ENCODE measurements at regions not wholly inside any gene's neighbourhood (a gene's known extent, or its start where the extent isn't known, plus 50 kb on each side); places are given as distances from the start of the nearest gene placed in this dataset.

- Histone ChIP-seq H3K27ac (no peak overlapping the region), H3K4me3 (no peak overlapping the region), H3K27me3 (peaks cover 0 to 16% of the 10 kb centered on the region in 2 donors), H3K36me3 (no peaks in the 10 kb centered on the region), H3K9me3 (no peaks in the 10 kb centered on the region), H3K4me1 (no peaks in the 10 kb centered on the region)
- intact Hi-C loops (cut with DNase I; ENCODE audit: low total_unique reads), result no loop called here
- no peak for TF ChIP-seq POLR2A (IDR thresholded peaks at IDR 0.05)
- TF ChIP-seq CTCF (IDR thresholded peaks at IDR 0.05), result no peak
- no peak for DNase-seq (ENCODE audit: low spot score in 2 of 2)
Observed at GRCh38 chrX:109871121-109871888, 131.6 kb upstream of the TMEM164 start.

GRCh38 chrX:109872021-109872732, 130.7 kb upstream of the TMEM164 start:
- Histone ChIP-seq H3K36me3 (no peaks in the 10 kb centered on the region), H3K27me3 (peaks cover 0 to 21% of the 10 kb centered on the region in 2 donors), H3K9me3 (no peaks in the 10 kb centered on the region), H3K4me3 (no peak overlapping the region), H3K4me1 (no peaks in the 10 kb centered on the region), H3K27ac (no peak overlapping the region)
- intact Hi-C loops (cut with DNase I; ENCODE audit: low total_unique reads), result no loop called here
- no peak for DNase-seq (ENCODE audit: low spot score in 2 of 2)
- TF ChIP-seq POLR2A (IDR thresholded peaks at IDR 0.05) (no peak), POLR2AphosphoS5 (IDR thresholded peaks at IDR 0.05) (no peak), CTCF (IDR thresholded peaks at IDR 0.05) (no peak)

- H3K27me3 ChIP-seq, result peaks cover 0 to 33% of the 10 kb centered on the region in 2 donors
- intact Hi-C loops (cut with DNase I; ENCODE audit: low total_unique reads), result no loop called here
- no peak overlapping the region for H3K4me3 ChIP-seq
- no peaks in the 10 kb centered on the region for H3K4me1 ChIP-seq
- H3K36me3 ChIP-seq, result no peaks in the 10 kb centered on the region
- H3K27ac ChIP-seq, result no peak overlapping the region
- TF ChIP-seq POLR2A (IDR thresholded peaks at IDR 0.05) (no peak), POLR2AphosphoS5 (IDR thresholded peaks at IDR 0.05) (no peak), CTCF (IDR thresholded peaks at IDR 0.05) (no peak)
- DNase-seq (ENCODE audit: low spot score in 2 of 2), result no peak
- no peaks in the 10 kb centered on the region for H3K9me3 ChIP-seq
Observed at GRCh38 chrX:109873574-109873973, 129.3 kb upstream of the TMEM164 start.

DNA sequence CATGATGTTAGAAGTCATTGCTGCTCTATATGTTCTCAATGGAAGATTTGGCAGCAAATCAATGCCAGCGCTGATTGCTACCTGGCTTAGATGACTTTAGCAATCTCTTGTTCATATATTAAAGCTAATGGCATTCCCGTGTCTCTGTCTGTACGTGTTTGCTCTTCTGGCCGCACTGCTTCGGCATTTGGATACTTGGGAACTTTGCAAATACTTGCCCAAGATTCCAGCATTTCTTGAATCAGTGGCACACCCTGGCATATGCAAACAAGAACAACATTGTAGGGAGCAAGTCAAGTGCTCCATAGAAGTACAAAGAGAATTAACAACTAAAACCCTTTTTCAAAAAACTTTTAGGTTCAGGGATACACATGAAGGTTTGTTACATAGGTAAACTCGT, 128.9 kb upstream of the TMEM164 start:
- H3K27me3 ChIP-seq, result peaks cover 0 to 37% of the 10 kb centered on the region in 2 donors
- no peak overlapping the region for H3K27ac ChIP-seq
- no peak for DNase-seq (ENCODE audit: low spot score in 2 of 2)
- TF ChIP-seq POLR2AphosphoS5 (IDR thresholded peaks at IDR 0.05) (no peak), POLR2A (IDR thresholded peaks at IDR 0.05) (no peak), CTCF (IDR thresholded peaks at IDR 0.05) (no peak)
- H3K9me3 ChIP-seq, result no peaks in the 10 kb centered on the region
- no peak overlapping the region for H3K4me3 ChIP-seq
- intact Hi-C loops (cut with DNase I; ENCODE audit: low total_unique reads), result no loop called here
- H3K36me3 ChIP-seq, result no peaks in the 10 kb centered on the region
- H3K4me1 ChIP-seq, result no peaks in the 10 kb centered on the region

DNA sequence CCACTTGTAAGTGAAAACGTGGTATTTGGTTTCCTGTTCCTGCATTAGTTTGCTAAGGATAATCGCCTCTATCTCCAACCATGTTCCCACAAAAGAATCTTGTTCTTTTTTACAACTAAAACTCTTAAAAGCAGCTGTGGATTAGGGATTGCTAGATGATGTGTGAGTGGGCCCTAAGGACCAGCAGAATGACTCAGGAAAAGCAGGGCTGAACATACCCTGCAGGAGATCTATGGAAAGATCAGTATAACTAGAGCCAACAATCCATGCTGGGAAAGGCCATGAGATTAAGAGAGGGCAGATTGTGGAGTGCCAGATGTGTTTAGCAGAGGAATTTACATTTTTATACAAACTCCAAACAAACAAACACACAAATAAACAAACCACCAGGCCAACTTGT, 128.4 kb upstream of the TMEM164 start:
- no peak for DNase-seq (ENCODE audit: low spot score in 2 of 2)
- Histone ChIP-seq H3K9me3 (no peaks in the 10 kb centered on the region), H3K27me3 (peaks cover 0 to 39% of the 10 kb centered on the region in 2 donors), H3K36me3 (no peaks in the 10 kb centered on the region), H3K4me1 (no peaks in the 10 kb centered on the region), H3K27ac (no peak overlapping the region), H3K4me3 (no peak overlapping the region)
- no peak for TF ChIP-seq CTCF (IDR thresholded peaks at IDR 0.05)
- TF ChIP-seq POLR2A (IDR thresholded peaks at IDR 0.05), result no peak
- TF ChIP-seq POLR2AphosphoS5 (IDR thresholded peaks at IDR 0.05), result no peak
- intact Hi-C loops (cut with DNase I; ENCODE audit: low total_unique reads), result no loop called here
